GM21786 (cell line): ENCODE measurements at regions not wholly inside any gene's neighbourhood (a gene's known extent, or its start where the extent isn't known, plus 50 kb on each side); places are given as distances from the start of the nearest gene placed in this dataset.

Experiments
- ATAC-seq: cut with Tn5 transposase; IDR thresholded peaks from one replicate; pipeline ENCODE4 v1.9.1; 2021; ENCODE audit not compliant: unreplicated experiment

DNA sequence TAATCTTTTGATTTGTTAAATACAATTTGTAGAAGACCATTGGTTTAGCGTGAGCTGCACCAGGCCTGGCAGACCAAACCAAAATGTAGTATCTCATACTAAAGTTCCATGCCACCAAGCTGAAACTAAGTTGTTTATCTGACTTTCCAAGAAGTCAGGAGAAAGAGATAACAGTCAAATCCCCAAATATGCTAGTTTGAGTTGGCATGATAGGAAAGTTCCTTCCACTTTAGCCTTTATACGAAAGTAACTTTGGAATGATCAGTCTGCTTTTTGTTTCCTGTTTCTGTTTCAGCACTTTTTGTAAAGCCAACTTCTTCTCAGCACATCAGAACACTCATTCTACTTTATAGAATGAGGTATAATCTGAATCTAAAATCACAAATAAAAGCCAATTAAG, 449.2 kb downstream of the GRXCR1 start:
- ATAC-seq: no peak

DNA sequence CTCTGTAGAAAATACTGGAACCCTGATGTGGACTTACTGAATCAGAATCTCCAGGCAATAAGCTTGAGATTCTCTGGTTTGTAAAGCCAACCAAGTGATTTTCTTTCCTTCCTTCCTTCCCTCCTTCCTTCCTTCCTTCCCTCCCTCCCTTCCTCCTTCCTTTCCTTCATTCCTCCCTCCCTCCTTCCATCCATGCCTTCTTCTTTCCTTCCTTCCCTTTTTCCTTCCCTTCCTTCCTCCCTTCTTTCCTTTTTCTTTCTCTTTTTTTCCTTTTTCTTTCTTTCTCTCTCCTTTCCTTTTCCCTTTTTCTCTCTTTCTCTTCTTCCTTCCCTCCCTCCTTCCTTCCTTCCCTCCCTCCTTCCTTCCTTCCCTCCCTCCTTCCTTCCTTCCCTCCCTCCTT, 450.8 kb downstream of the GRXCR1 start:
- no peak for ATAC-seq

DNA sequence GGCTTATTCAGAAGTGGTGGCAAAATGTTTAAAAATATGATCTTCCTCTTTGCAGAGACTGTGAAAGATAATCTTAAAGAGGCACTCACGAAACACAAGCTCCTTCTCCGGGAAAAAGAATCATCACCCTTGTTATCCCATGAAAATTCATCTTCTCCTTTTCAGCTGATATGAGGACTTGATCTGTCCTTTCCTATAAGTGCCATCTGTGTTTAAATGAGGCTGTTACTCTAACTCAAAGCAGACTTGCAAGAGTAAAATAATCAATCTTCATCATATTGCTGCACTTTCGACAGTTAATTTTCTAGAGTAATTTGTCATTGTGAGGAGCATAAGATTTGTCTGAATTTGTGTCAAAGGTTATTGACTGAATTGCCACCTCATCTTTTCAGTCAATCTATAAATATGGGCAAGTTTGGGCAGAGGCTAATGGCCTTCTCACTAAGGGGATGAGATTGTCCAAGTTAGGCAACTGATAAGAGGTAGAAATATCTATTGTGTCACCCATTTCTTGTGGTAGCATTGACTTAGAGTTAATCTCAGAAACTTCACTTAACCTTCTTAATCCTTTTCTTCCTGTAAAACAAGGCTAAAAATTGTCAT, 452.9 kb downstream of the GRXCR1 start:
- no peak for ATAC-seq

DNA sequence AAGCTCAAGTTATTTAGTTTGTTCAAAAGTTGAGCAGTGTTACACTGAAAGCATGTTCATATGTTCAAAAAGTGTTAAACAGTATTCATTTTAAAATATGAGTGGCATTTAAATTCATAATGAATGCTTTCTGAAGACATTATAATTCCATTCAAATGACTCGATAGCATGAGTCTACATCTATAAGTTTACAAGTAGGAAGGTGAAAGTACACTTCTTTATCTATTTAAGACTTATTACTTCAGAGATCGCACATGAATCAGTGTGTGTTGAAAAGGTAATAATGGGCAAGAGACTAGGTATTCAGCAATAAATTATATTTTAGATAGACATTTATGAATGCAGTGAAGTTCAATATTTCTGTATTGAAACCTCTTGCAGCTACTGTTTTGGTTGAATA, 456.1 kb downstream of the GRXCR1 start:
- ATAC-seq: no peak

DNA sequence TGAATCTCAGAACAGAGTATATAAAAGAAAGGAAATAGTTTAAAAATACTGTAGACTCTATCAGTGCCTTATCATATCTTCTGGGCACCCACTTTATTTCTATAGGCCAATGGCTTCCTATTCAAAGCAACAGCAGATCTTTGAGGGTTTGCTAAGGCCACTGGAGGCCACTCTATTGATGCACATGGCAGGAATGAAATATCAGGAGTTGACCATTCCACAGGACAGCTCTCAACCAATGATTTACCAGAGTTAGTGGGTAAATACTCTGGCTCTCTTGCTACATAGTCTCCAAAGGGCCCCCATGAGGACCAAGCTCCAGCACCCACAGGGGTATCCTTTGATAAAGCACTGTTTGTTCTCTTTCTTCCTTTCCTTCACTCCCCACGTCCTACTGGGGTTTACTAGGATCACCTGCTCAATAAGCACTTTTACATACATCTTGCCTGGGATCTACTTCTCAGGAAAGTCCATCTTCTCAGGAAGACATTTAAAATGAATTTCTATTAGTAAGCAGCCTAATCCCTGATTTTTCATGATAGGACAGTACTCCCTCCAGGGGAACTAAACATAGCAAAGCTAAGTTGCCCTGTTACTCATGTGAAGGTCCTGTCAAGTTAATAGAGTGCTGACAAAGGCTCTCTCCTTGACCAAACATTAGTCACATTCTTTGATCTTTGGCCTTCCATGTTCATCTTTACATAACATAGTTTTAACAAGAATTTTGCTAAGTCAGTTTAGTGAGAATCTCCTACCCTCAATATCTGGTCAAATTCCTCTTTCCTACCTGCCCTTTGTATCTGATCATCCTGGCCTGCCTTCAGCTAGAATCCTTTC, 459.7 kb downstream of the GRXCR1 start:
- ATAC-seq: no peak

- no peak for ATAC-seq
Measured at GRCh38 chr4:43352859-43353258, 460.3 kb downstream of the GRXCR1 start.

- ATAC-seq: no peak
Measured at GRCh38 chr4:43353552-43353951, 461.0 kb downstream of the GRXCR1 start.

DNA sequence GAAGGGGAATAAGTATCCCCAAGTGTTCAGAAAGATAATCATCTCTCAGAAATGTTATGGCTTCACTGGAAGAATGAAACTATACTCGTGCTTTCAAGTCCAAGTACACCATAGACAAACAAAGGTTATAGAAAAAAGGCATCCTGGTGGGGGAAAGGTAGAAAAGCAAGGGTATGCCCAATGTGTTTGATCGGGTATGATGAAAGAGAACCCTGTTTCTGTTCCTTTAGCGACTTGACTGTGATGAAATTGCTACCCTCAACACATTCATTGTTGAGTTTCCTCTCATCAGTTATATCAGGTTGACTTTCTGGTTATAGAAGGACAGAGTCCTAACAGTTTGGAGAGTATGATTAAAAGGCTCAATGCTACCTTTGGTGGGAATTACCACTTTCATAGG, 464.3 kb downstream of the GRXCR1 start:
- no peak for ATAC-seq

GRCh38 chr4:43357252-43357974, 464.9 kb downstream of the GRXCR1 start:
- ATAC-seq: no peak

GRCh38 chr4:43360296-43360695, 467.8 kb downstream of the GRXCR1 start:
- ATAC-seq: no peak

GRCh38 chr4:43362875-43363636, 470.5 kb downstream of the GRXCR1 start:
- ATAC-seq: no peak

GRCh38 chr4:43369036-43369594, 476.6 kb downstream of the GRXCR1 start:
- ATAC-seq: no peak

- ATAC-seq: no peak
Measured at GRCh38 chr4:43373201-43373600, 480.7 kb downstream of the GRXCR1 start.

DNA sequence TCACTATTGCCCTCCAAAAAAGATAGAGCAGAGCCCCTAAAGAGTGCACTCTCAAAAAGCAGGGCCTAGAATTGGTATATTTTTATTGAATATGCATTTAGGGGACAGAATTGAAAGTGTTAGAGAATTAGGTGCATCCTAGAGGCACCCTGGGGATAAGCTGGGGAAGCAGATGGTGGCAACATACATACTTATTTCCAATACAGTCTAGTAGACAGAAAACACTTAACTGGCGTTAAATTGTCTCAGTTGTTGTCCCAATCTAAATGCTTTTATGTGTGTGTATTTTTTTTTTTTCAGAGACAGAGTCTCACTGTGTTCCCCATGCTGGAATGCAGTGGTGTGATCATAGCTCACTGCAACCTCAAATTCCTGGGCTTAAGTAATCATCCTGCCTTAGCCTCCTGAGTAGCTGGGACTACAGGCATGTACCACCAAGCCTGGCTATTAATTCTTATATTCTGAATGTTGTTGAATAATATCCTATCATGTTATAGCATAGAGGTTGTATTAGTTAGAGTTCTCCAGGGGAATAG, 481.8 kb downstream of the GRXCR1 start:
- no peak for ATAC-seq

DNA sequence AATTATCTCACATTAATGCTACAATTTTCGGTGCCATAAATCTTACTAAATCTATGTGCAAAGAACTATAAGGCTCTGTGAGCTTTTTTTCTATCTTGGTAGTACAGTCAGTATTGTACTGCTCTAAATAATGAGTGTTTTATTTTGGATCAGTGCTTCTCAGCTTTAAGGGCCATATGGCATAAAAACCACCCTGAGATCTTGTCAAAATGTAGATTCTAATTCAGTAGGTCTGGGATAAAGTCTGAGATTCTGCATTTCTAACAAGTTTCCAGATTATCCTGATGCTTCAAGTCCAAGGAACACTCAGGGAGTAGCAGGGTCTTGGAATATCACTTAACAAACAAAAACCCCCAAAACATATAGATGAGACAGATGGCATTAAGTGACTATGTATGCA, 486.5 kb downstream of the GRXCR1 start:
- ATAC-seq: no peak

- ATAC-seq: no peak
Measured at GRCh38 chr4:43380093-43380492, 487.6 kb downstream of the GRXCR1 start.

DNA sequence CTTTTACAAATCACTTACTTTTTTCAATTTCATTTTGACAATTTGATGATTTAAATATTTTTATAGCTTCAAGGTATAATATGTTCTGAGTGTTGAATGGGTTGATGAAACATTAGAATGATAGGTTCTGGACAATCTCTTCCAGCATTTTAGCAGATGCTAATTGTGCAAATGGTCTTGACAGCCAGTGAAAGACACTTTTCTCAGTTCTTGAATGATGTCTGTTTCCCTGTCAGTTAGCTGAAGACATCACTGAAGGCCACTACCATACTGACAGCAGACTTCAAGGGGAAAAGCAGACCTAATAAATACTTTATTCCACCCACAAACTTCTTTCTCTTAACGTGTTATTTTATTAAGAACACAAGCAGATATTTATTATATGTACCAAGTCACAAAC, 498.6 kb downstream of the GRXCR1 start:
- ATAC-seq: no peak

GRCh38 chr4:43394976-43395375, 502.5 kb downstream of the GRXCR1 start:
- ATAC-seq: no peak

GRCh38 chr4:43399726-43400125, 507.2 kb downstream of the GRXCR1 start:
- no peak for ATAC-seq

GRCh38 chr4:43402393-43402792, 509.9 kb downstream of the GRXCR1 start:
- ATAC-seq: no peak

DNA sequence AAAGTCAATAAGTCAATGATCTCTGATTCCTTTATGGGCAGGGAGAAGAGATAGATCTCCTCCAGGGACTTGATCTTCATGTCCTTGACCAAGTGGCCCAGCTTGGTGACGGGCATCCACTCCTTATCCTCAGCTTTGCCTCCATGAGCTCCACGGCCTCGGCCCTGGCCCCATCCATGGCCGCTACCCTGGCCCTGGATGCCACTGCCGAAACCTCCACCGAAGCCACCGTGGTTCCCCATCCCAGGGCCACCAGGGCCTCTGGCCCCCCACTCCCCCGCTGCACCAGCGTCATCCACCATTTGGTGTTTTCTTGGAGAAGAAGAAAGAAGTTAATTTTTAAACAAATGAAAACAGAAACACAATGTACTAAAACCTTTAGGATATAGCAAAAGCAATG, 518.1 kb downstream of the GRXCR1 start:
- no peak for ATAC-seq
